CD14-positive monocyte (primary cell): ENCODE measurements at regions not wholly inside any gene's neighbourhood (a gene's known extent, or its start where the extent isn't known, plus 50 kb on each side); places are given as distances from the start of the nearest gene placed in this dataset.

Experiments used
- DNase-seq, 3 donors: peaks; one replicate each; pipeline ENCODE4 v3.0.0-alpha.2; 2011 to 2022
- H2AFZ ChIP-seq: 2 replicates; pipeline ENCODE4 v1.6.0; 2012; ENCODE audit warnings: mild to moderate bottlenecking, low read depth, low read length, inconsistent platforms; ENCODE audit not compliant: insufficient read depth, poor library complexity, severe bottlenecking
- H3K27ac ChIP-seq, 2 donors: 1 replicate in 1 of 2; 2 replicates in 1 of 2; pipeline ENCODE4 v1.5.1; 2012 to 2013; ENCODE audit warnings: low read length in 2 of 2, control low read depth in 1 of 2, inconsistent platforms in 1 of 2, low read depth in 1 of 2, mild to moderate bottlenecking in 1 of 2
- H3K27me3 ChIP-seq, 2 donors: one replicate each; pipeline versions ENCODE4 v1.6.0 to v1.6.1; 2011 to 2013; ENCODE audit warnings: low read length in 2 of 2; ENCODE audit not compliant: control insufficient read depth in 2 of 2, insufficient read depth in 2 of 2
- H3K36me3 ChIP-seq, 2 donors: replicated peaks in 1 of 2; 1 replicate in 1 of 2; 2 replicates in 1 of 2; pipeline versions ENCODE4 v1.5.1 to v1.6.1; 2012 to 2013; ENCODE audit warnings: low read length in 2 of 2, control low read depth in 1 of 2, inconsistent platforms in 1 of 2, mild to moderate bottlenecking in 1 of 2; ENCODE audit not compliant: insufficient read depth in 2 of 2, control insufficient read depth in 1 of 2
- H3K4me1 ChIP-seq, 2 donors: 1 replicate in 1 of 2; 2 replicates in 1 of 2; pipeline versions ENCODE4 v1.5.1 to v1.6.1; 2012 to 2013; ENCODE audit warnings: low read length in 2 of 2, control low read depth in 1 of 2, inconsistent platforms in 1 of 2, mild to moderate bottlenecking in 1 of 2, moderate library complexity in 1 of 2; ENCODE audit not compliant: insufficient read depth in 2 of 2, control insufficient read depth in 1 of 2
- H3K4me2 ChIP-seq: replicated peaks from 2 replicates; pipeline ENCODE3; 2012; ENCODE audit warnings: low read length, moderate library complexity, mild to moderate bottlenecking; ENCODE audit not compliant: poor library complexity, severe bottlenecking; ENCODE audit errors: extremely low read depth
- H3K4me3 ChIP-seq, 3 experiments: fragments of 200-600 bp in 1 of 3; sonication (generic) in 1 of 3; replicated peaks in 1 of 3; 1 replicate in 2 of 3; 2 replicates in 1 of 3; pipeline ENCODE4 v1.5.1; 2011 to 2013; ENCODE audit warnings: low read length in 3 of 3, mild to moderate bottlenecking in 3 of 3, control low read depth in 2 of 3, low read depth in 2 of 3, inconsistent platforms in 1 of 3, moderate library complexity in 1 of 3
- H3K79me2 ChIP-seq: 2 replicates; pipeline ENCODE4 v1.6.0; 2012; ENCODE audit warnings: mild to moderate bottlenecking, control low read depth, inconsistent platforms, low read length, moderate library complexity; ENCODE audit not compliant: insufficient read depth
- H3K9ac ChIP-seq: 2 replicates; pipeline ENCODE4 v1.6.0; 2017; ENCODE audit warnings: low read length, mild to moderate bottlenecking; ENCODE audit not compliant: insufficient read depth, poor library complexity, severe bottlenecking
- H3K9me3 ChIP-seq, 2 donors: replicated peaks in 1 of 2; 1 replicate in 1 of 2; 2 replicates in 1 of 2; pipeline versions ENCODE4 v1.5.1 to v1.6.1; 2012 to 2013; ENCODE audit warnings: low read length in 2 of 2, control low read depth in 1 of 2; ENCODE audit not compliant: control insufficient read depth in 1 of 2, insufficient read depth in 1 of 2
- H4K20me1 ChIP-seq: 2 replicates; pipeline ENCODE4 v1.6.0; 2012; ENCODE audit warnings: mild to moderate bottlenecking, low read length, control low read depth, moderate library complexity; ENCODE audit not compliant: insufficient read depth
- H3K27ac Mint-ChIP-seq, 7 donors: one replicate each; pipeline ENCODE4 v1.8.0; 2020; ENCODE audit warnings: mild to moderate bottlenecking in 7 of 7, mixed read lengths in 7 of 7, moderate library complexity in 6 of 7, inconsistent platforms in 2 of 7
- H3K27me3 Mint-ChIP-seq, 3 donors: one replicate each; pipeline ENCODE4 v1.8.0; 2021 to 2022; ENCODE audit warnings: low read depth in 3 of 3, mild to moderate bottlenecking in 3 of 3, mixed read lengths in 3 of 3, moderate library complexity in 3 of 3, inconsistent platforms in 1 of 3
- H3K36me3 Mint-ChIP-seq, 2 donors: one replicate each; pipeline ENCODE4 v1.8.0; 2020; ENCODE audit warnings: mixed read lengths in 2 of 2, inconsistent platforms in 1 of 2, mild to moderate bottlenecking in 1 of 2
- H3K4me1 Mint-ChIP-seq: one replicate; pipeline ENCODE4 v1.8.0; 2020; ENCODE audit warnings: mild to moderate bottlenecking, mixed read lengths
- H3K4me3 Mint-ChIP-seq, 2 donors: one replicate each; pipeline ENCODE4 v1.8.0; 2020; ENCODE audit warnings: mild to moderate bottlenecking in 2 of 2, mixed read lengths in 2 of 2, moderate library complexity in 1 of 2
- H3K9me3 Mint-ChIP-seq, 7 donors: one replicate each; pipeline ENCODE4 v1.8.0; 2020 to 2022; ENCODE audit warnings: mixed read lengths in 7 of 7, mild to moderate bottlenecking in 6 of 7, moderate library complexity in 6 of 7, inconsistent platforms in 2 of 7
- CTCF ChIP-seq: fragments of 200-600 bp; IDR thresholded peaks from one replicate; pipeline ENCODE4 v1.8.0; 2022; ENCODE audit warnings: antibody characterized with exemption, mild to moderate bottlenecking
- WGBS: methylation state at CpG from one replicate; pipeline ENCODE4 v1.1.5; 2013; ENCODE audit warnings: missing lambda C conversion rate; ENCODE audit not compliant: insufficient coverage; 5-methylcytosine and 5-hydroxymethylcytosine counted together
- intact Hi-C, 2 donors: fragments of 100-400 bp; cut with micrococcal nuclease; formaldehyde crosslinking; loops; one replicate each; pipeline versions ENCODE4 v1.15.0 to v1.15.1; 2023

GRCh38 chr10:2813693-2814092 lies 253.7 kb upstream of the PFKP start:
- no peaks in the 10 kb centered on the region for H3K79me2 ChIP-seq
- no peak overlapping the region for H2AFZ ChIP-seq
- WGBS: 86% methylated on average over 6 of the region's 7 CpGs
- peaks cover 0 to 6% (median 0%) of the 10 kb centered on the region in 7 donors for H3K9me3 Mint-ChIP-seq
- no peaks in the 10 kb centered on the region for H3K4me1 ChIP-seq
- H4K20me1 ChIP-seq: no peaks in the 10 kb centered on the region
- H3K27me3 Mint-ChIP-seq: peaks cover 0 to 2% (median 0%) of the 10 kb centered on the region in 3 donors
- intact Hi-C loops: no loop called here
- no peak overlapping the region for H3K4me2 ChIP-seq
- H3K27ac ChIP-seq: no peak overlapping the region
- no peaks in the 10 kb centered on the region for H3K9me3 ChIP-seq
- H3K36me3 ChIP-seq: no peaks in the 10 kb centered on the region
- H3K27me3 ChIP-seq: no peaks in the 10 kb centered on the region
- no peak for TF ChIP-seq CTCF
- DNase-seq: no peak
- H3K4me3 ChIP-seq: no peak overlapping the region
- no peaks in the 10 kb centered on the region for H3K36me3 Mint-ChIP-seq
- no peak overlapping the region for H3K4me3 Mint-ChIP-seq
- H3K9ac ChIP-seq: no peak overlapping the region
- H3K27ac Mint-ChIP-seq: no peak overlapping the region
- no peaks in the 10 kb centered on the region for H3K4me1 Mint-ChIP-seq

- intact Hi-C loops: no loop called here
- Histone ChIP-seq H3K36me3 (no peaks in the 10 kb centered on the region), H3K27ac (no peak overlapping the region), H2AFZ (no peak overlapping the region), H3K27me3 (no peaks in the 10 kb centered on the region), H3K9me3 (no peaks in the 10 kb centered on the region), H3K4me1 (no peaks in the 10 kb centered on the region), H4K20me1 (no peaks in the 10 kb centered on the region), H3K9ac (no peak overlapping the region), H3K79me2 (no peaks in the 10 kb centered on the region), H3K4me2 (no peak overlapping the region), H3K4me3 (no peak overlapping the region)
- Mint-ChIP-seq H3K27ac (no peak overlapping the region), H3K4me1 (no peaks in the 10 kb centered on the region), H3K9me3 (peaks cover 0 to 6% (median 0%) of the 10 kb centered on the region in 7 donors), H3K36me3 (no peaks in the 10 kb centered on the region), H3K4me3 (no peak overlapping the region), H3K27me3 (peaks cover 0 to 2% (median 0%) of the 10 kb centered on the region in 3 donors)
- no peak for DNase-seq
- TF ChIP-seq CTCF: no peak
- WGBS: 91% methylated on average over 8 of the region's 8 CpGs
Measured at GRCh38 chr10:2813286-2813685, 254.1 kb upstream of the PFKP start.
